Cardiac muscle cell (in vitro differentiated cells and primary cell): ENCODE measurements at regions not wholly inside any gene's neighbourhood (a gene's known extent, or its start where the extent isn't known, plus 50 kb on each side); places are given as distances from the start of the nearest gene placed in this dataset.

ENCODE experiments used
- DNase-seq, 2 donors: peaks; one replicate each; pipeline versions ENCODE4 v3.0.0 to v3.0.0-alpha.2; 2010 to 2017; ENCODE audit warnings: low read depth in 1 of 2, low spot score in 1 of 2
- H3K27ac ChIP-seq: fragments of 200-600 bp; sonication (generic); 2 replicates; pipeline ENCODE4 v1.5.1; 2016
- H3K27me3 ChIP-seq: fragments of 200-600 bp; sonication (generic); 2 replicates; pipeline ENCODE4 v1.6.0; 2016; ENCODE audit warnings: control low read depth
- H3K36me3 ChIP-seq: fragments of 200-600 bp; sonication (generic); 2 replicates; pipeline ENCODE4 v1.5.1; 2016; ENCODE audit warnings: control low read depth
- H3K4me1 ChIP-seq: fragments of 200-600 bp; sonication (generic); 2 replicates; pipeline ENCODE4 v1.8.1; 2017; ENCODE audit warnings: low read depth, mild to moderate bottlenecking, mixed run types
- H3K4me3 ChIP-seq: fragments of 200-600 bp; sonication (generic); 2 replicates; pipeline ENCODE4 v1.5.1; 2016; ENCODE audit warnings: mild to moderate bottlenecking
- H3K9me3 ChIP-seq: fragments of 200-600 bp; sonication (generic); 2 replicates; pipeline ENCODE4 v1.5.1; 2017; ENCODE audit warnings: low read depth, mild to moderate bottlenecking, control low read depth
- CTCF ChIP-seq: IDR thresholded peaks from 2 replicates; pipeline ENCODE4 v1.5.1; 2012; ENCODE audit warnings: low read depth, mild to moderate bottlenecking, low read length

- no peak for TF ChIP-seq CTCF
- H3K4me1 ChIP-seq, result peaks cover 2% of the 10 kb centered on the region
- H3K4me3 ChIP-seq, result no peak overlapping the region
- no peak overlapping the region for H3K27ac ChIP-seq
- no peaks in the 10 kb centered on the region for H3K27me3 ChIP-seq
- no peaks in the 10 kb centered on the region for H3K9me3 ChIP-seq
- no peaks in the 10 kb centered on the region for H3K36me3 ChIP-seq
- DNase-seq, result no peak
Measured at GRCh38 chr3:148020861-148021260, 611.7 kb downstream of the ZIC1 start.

GRCh38 chr3:148021381-148021780, 612.2 kb downstream of the ZIC1 start:
- TF ChIP-seq CTCF, result no peak
- no peaks in the 10 kb centered on the region for H3K27me3 ChIP-seq
- no peak overlapping the region for H3K4me3 ChIP-seq
- H3K9me3 ChIP-seq, result no peaks in the 10 kb centered on the region
- no peak for DNase-seq
- peaks cover 6% of the 10 kb centered on the region for H3K4me1 ChIP-seq
- H3K36me3 ChIP-seq, result no peaks in the 10 kb centered on the region
- no peak overlapping the region for H3K27ac ChIP-seq

GRCh38 chr3:148023994-148024393, 614.8 kb downstream of the ZIC1 start:
- Histone ChIP-seq H3K36me3 (no peaks in the 10 kb centered on the region), H3K9me3 (no peaks in the 10 kb centered on the region), H3K27ac (no peak overlapping the region), H3K27me3 (no peaks in the 10 kb centered on the region), H3K4me3 (no peak overlapping the region), H3K4me1 (peaks cover 6% of the 10 kb centered on the region)
- peak in 1 of 2 donors; percentile 82 for DNase-seq
- no peak for TF ChIP-seq CTCF

GRCh38 chr3:148026009-148026588, 616.9 kb downstream of the ZIC1 start:
- no peak for TF ChIP-seq CTCF
- Histone ChIP-seq H3K27ac (no peak overlapping the region), H3K9me3 (no peaks in the 10 kb centered on the region), H3K27me3 (no peaks in the 10 kb centered on the region), H3K36me3 (no peaks in the 10 kb centered on the region), H3K4me1 (peaks cover 6% of the 10 kb centered on the region), H3K4me3 (no peak overlapping the region)
- peak in 1 of 2 donors; percentile 17 for DNase-seq

GRCh38 chr3:148030975-148031374, 621.8 kb downstream of the ZIC1 start:
- no peaks in the 10 kb centered on the region for H3K36me3 ChIP-seq
- DNase-seq, result no peak
- no peaks in the 10 kb centered on the region for H3K27me3 ChIP-seq
- no peak overlapping the region for H3K27ac ChIP-seq
- H3K4me1 ChIP-seq, result peaks cover 4% of the 10 kb centered on the region
- no peaks in the 10 kb centered on the region for H3K9me3 ChIP-seq
- no peak overlapping the region for H3K4me3 ChIP-seq
- no peak for TF ChIP-seq CTCF

GRCh38 chr3:148034353-148034752, 625.2 kb downstream of the ZIC1 start:
- no peak for DNase-seq
- Histone ChIP-seq H3K36me3 (no peaks in the 10 kb centered on the region), H3K27ac (no peak overlapping the region), H3K4me1 (no peaks in the 10 kb centered on the region), H3K4me3 (no peak overlapping the region), H3K27me3 (no peaks in the 10 kb centered on the region), H3K9me3 (no peaks in the 10 kb centered on the region)
- TF ChIP-seq CTCF, result no peak
